NCI-H1048 (cell line): ENCODE measurements at regions not wholly inside any gene's neighbourhood (a gene's known extent, or its start where the extent isn't known, plus 50 kb on each side); places are given as distances from the start of the nearest gene placed in this dataset.

ENCODE experiments used
- DNase-seq: peaks from one replicate; lab custom pipeline; 2025; lab: John Stamatoyannopoulos, UW

DNA sequence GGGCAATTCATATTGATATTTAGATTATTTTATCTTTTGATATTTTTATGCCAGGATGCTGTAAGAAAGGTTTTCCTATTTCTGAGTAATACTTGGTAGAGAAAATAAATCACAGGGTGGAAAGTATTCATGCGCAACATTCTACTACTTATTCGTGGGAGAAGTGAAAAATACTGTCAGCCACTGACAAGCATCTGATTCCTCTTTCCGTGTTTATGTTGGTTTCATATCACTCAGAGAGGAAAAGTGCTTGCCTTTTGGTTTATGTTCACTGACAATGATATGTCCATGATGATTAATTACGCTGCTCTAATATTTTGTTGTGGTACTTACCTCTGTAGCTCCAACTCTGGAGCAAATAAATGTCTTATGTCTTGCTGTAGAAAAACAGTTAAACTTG is 429.4 kb downstream of the EDEM1 start:
- no peak for DNase-seq

DNA sequence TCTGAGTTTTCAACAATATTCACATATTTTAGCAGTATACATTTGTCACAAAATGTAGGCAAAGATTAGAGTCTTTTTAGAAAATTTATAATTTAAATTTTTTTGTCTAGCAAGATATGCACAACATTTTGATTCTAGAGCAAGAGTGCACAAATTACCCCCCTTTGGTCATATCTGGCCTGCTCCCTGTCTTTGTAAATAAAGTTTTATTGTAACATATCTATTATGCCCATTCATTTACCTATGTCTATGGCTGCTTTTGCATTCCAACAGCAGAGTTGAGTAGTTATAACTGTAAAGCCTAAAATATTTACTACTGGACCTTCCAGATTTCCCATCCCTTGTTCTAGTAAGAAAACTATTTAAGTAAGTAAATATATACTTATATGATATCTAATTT is 430.7 kb downstream of the EDEM1 start:
- no peak for DNase-seq

DNA sequence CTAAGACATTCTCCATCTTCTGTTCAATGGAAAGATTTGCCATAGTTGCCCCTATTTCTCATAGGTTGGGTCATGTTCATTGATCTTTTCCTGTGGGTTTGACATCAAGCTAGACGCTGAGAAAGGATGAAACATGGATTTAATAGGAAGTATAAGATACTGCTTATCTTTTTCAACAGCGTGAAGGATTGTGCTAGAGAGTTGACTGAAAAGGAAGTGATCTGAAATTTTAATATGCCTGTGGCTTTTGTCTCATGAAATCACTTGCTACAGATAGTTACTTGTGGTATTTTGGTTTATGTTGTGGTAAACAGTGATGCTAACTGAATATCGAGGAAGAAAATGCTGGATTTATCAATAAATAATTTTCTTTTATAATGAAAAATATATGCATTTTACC is 442.9 kb downstream of the EDEM1 start:
- DNase-seq: no peak

DNA sequence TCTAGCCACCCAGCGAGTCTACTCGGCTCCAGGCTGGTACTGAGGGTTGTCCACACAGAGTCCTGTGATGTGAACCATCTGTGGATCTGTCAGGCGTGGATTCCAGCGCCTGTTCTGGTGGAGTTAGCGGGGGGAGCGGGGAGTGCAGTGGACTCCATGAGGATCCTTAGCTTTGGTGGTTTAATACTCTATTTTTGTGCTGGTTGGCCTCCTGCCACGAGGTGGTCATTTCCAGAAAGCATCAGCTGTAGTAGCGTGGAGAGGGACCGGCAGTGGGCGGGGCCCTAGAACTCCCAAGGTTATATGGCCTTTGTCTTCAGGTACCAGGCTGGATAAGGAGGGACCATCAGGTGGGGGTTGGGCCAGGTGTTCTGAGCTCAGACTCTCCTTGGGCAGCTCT is 446.5 kb downstream of the EDEM1 start:
- DNase-seq: no peak

- no peak for DNase-seq
Measured at GRCh38 chr3:5634411-5634810, 446.9 kb downstream of the EDEM1 start.

- DNase-seq: no peak
Measured at GRCh38 chr3:5635746-5636145, 448.2 kb downstream of the EDEM1 start.

GRCh38 chr3:5638550-5638949 is 451.0 kb downstream of the EDEM1 start:
- no peak for DNase-seq

DNA sequence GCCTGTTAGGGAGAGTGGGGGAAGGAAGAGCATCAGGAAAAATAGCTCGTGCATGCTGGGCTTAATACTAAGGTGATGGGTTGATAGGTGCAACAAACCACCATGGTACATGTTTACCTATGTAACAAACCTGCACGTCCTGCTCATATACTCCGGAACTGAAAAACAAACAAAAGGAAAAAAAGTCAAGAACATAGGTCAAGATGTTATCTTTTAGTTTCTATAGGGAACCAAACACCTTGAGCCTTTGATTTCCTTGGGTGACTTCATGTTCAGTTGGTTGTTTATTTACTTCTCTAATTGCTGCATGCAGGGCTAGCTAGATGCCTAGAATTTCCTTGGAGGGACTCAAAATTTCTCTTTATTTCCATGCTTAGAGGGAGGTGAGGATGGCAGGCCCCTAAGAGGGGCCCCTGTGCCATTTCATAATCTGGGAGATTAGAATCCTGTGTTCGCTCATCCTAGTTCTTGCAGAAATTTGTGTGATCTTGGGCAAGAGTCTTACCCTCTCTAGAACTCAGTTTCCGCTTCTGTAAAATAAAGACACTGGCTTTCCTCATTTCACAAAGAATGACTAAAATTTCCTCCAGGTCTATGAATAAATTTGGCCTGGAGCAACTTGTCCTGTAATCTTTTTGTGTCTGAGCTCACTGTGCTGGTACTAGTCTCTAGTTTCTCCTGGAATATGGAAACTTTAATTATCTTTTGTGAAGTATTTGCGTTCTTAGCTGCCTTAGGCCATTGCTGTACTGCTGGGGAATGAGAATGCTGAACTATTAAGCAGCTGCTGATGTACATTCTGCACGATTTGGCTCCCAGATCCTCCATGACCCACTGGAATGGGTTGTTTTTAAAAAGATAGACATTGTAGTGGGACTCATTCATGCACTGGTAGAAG is 457.5 kb downstream of the EDEM1 start:
- no peak for DNase-seq

DNA sequence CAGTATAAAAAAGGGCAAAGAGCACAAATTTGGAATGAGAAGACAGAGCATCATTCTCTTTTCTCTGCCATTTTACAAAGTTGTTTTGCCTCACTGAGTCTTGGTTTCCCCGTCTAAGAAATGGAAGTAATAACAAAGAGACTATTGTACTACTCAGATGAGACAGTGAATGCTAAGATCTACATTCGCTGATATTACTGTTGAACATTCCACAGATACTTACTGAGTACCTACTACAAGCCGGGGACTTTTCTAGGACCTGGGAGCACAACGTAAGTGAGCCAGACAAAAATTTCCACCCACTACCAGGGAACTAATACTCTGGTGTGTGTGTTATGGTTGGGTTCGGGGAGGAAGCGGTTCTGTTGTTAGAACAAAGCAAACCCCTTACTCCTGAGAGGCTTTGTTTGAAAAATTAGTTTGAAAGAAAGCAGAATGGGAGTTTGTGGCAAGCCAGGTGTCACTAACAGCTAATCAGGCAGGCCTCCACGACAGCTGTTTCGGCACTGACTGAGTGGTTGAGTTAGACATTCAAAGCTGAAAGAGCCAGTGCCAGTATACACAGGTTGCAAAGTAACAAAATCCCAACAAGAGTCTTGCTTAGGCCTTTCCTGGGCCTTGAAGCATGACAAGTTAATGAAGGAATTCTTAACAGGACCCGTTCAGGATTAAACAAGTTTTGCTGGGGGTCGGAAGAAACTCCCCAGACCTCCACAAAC is 458.3 kb downstream of the EDEM1 start:
- no peak for DNase-seq

DNA sequence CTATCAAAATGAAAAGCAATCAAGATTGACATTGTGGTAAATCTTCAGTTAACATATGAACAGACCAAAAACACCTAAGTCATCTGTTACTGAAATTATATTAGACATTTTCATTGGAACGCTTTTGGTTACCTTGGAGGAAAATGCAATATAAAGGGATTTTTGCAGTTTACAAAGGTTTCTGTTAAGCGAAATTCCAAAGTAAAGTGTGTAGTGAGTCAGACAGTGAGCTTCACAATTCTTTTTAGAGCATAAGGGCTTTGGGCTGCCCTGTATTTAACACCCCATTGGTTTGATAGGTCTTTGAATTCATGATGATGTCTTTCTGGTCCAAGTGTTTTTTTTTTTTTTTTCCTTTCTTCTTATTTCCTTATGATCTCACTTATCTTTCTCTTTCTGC is 462.8 kb downstream of the EDEM1 start:
- DNase-seq: no peak

DNA sequence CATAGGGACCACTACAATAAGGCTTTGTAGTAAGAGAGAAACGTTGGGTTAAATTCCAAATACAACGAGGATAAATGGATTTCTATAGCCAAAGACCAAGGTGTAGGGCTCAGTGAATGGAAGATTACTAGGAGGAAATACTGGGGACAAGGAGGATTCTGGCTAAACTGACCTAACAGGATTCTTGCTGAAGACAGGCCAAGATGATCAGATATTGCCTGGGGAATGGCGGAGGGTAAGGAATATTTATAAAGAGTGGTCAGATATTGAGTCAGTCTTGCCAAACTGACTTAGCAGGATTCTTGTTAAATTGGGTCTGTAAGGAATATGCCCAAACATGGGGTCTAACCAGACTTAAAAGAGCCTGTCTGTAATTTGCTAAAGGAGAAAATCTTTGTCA is 463.8 kb downstream of the EDEM1 start:
- no peak for DNase-seq

DNA sequence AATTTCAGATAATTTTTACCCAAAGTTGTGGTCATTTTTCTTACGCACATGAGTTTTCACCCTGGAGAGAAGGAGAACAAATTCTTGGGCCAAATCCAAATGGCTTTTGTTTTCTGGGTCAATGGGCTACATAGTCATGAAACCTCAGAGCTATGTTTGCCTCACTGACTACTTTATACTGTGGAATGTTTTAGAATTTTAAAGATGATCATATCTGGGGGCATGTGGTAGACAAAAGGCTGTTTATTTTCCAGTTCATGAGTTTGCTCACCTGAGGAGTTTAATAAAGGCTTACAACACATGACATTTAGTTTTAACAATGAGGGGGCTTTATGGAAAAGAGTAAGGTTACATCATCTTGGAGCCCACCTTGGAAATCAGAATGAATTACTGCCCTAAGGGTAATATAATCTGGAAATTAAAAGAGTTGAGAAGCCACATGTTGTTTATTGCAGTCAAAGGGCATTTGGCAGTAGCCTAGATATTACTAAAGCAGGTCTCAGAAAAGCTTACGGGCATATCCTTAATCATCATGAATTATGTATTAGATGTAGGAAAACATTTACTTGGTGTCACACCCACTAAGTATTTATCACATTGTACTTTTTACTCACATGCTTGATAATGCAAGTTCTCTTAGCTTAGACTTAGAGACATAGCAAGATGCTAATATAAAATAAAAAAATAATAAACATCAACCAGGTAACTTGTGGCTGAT is 466.1 kb downstream of the EDEM1 start:
- no peak for DNase-seq

DNA sequence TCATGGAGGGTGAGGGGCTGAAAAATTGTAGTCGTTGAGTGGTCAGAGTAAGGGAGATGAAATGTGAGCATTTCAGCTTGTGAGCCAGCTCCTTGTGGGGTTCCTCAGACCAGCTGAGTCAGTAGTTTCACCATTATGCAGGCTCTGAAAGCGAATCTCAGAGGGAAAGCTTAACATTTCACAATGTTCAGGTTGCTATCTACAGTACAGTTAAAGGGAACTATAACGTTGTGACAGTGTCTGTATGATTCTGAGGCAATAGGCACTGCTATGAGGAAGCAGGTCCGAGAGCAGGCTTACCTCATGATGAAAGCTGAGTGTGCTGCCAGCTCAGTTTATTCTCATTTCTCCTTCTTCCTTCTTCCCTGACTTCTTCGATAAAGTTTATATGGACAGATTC is 469.6 kb downstream of the EDEM1 start:
- DNase-seq: no peak

- DNase-seq: no peak
Measured at GRCh38 chr3:5663601-5664000, 476.1 kb downstream of the EDEM1 start.

DNA sequence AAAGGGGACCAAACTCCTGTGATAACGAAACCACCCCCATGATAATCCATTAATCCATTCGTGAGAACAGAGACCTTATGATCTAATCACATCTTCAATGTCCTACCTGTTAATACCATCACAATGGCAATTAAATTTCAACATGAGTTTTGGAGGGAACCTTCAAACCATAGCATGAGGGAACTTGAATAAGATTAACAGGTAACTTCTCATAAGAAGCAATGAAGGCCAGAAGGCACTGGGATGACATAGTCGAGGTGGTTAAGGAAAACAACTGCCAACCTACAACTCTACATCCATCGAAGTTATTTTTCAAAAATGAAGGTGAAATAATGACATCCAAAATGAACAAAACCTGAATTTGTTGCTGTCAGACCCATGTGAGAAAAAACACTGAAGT is 478.9 kb downstream of the EDEM1 start:
- DNase-seq: no peak

GRCh38 chr3:5673521-5673920 is 486.0 kb downstream of the EDEM1 start:
- no peak for DNase-seq

DNA sequence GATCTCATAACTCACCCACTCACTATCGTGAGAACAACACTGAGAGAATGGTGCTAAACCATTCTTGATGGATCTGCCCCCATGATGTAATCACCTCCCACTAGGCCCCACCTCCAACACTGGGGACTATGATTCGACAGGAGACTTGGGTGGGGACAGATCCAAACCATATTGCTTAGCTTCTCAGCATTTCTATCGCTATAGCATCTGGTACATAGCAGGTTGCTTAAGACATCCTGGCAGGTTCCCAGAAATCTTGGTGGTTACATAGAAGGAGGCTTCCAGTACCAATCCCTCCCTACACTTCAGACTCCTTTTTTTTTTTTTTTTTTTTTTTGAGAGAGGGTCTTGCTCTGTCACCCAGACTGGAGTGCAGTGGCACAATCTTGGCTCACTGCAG is 487.8 kb downstream of the EDEM1 start:
- DNase-seq: no peak

- DNase-seq: no peak
Measured at GRCh38 chr3:5677555-5677954, 490.0 kb downstream of the EDEM1 start.

DNA sequence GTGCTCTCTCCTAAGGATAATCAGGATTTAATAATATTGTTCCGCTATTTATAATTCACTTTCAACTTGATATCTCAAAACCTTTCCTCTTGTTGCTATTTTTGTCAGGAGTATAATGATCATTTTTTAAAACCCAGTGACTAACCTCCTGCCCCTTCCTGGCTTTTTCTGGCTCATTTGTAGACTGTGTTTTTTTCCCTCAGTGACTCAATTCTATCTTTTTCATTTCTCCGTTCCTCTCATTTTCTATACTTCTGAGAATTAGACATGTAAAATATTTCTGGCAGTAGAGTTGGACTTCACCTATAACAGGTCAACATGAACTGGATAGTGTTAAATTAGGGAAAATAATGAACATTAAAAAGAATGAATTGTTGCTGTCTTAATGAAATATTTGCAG is 490.7 kb downstream of the EDEM1 start:
- no peak for DNase-seq

GRCh38 chr3:5678844-5679243 is 491.3 kb downstream of the EDEM1 start:
- DNase-seq: no peak

DNA sequence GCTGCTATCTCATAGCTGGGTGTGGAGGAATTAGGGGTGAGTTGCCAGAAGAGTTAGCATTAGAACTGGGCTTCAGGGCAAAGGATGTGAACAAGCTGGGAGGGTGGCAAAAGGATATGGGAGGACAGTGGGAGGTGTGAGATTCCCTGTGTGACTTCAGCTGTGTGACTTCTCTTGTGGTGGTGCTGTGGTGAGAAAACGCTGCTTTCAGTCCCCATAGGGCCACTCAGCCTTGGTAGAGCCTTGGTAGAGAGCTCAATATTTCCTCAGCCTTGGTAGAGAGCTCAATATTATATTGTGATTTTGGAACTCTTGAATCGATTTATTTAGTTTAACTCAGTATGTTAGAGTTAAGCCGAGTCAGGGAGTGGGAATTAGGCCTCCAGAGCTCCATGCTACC is 499.7 kb downstream of the EDEM1 start:
- DNase-seq: no peak

DNA sequence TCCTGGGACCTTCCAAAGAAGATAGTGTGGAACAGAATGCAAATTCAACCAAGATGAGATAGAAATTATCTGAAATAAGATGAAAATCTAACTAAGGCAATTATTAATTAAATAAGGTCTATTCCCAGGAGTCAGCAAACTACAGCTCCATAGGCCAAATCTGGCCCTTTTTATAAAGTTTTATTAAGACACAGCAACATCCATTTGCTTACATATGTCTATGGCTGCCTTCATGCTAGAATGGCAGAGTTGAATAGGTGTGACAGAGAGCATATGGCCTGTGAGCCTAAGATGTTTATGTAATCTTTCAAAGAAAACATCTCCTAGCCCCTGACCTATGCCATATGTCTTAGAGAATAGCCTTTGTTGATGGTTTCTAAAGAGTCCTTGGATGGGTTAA is 503.0 kb downstream of the EDEM1 start:
- DNase-seq: no peak
